WTC11 (cell line): ENCODE measurements at regions not wholly inside any gene's neighbourhood (a gene's known extent, or its start where the extent isn't known, plus 50 kb on each side); places are given as distances from the start of the nearest gene placed in this dataset.

ENCODE experiments used
- CREB1 ChIP-seq: sonication (generic); formaldehyde crosslinking; IDR thresholded peaks from 2 replicates; pipeline ENCODE4 v1.8.0; 2023; ENCODE audit warnings: mild to moderate bottlenecking, missing genetic modification reagents
- CREM ChIP-seq: sonication (generic); formaldehyde crosslinking; IDR thresholded peaks from 2 replicates; pipeline ENCODE4 v1.8.1; 2022; ENCODE audit warnings: mild to moderate bottlenecking, missing genetic modification reagents, moderate library complexity
- CTCF ChIP-seq: fragments of 200-600 bp; IDR thresholded peaks from 2 replicates; pipeline ENCODE4 v1.8.0; 2022; ENCODE audit warnings: antibody characterized with exemption
- ETV6 ChIP-seq: sonication (generic); formaldehyde crosslinking; IDR thresholded peaks from 2 replicates; pipeline ENCODE4 v1.8.1; 2022; ENCODE audit warnings: mild to moderate bottlenecking, missing genetic modification reagents
- JUN ChIP-seq: sonication (generic); formaldehyde crosslinking; IDR thresholded peaks from 2 replicates; pipeline ENCODE4 v1.8.0; 2023; ENCODE audit warnings: mild to moderate bottlenecking, missing genetic modification reagents
- SP1 ChIP-seq: sonication (generic); formaldehyde crosslinking; conservative IDR thresholded peaks from 2 replicates; pipeline ENCODE4 v1.8.1; 2022; ENCODE audit warnings: missing genetic modification reagents
- TP53 ChIP-seq: sonication (generic); formaldehyde crosslinking; IDR thresholded peaks from 2 replicates; pipeline ENCODE4 v1.8.1; 2023; ENCODE audit warnings: mild to moderate bottlenecking, missing genetic modification reagents
- ZNF423 ChIP-seq: fragments of 250-450 bp; sonication (Bioruptor Pico); IDR thresholded peaks from 2 replicates; pipeline ENCODE4 v2.1.2; 2022; ENCODE audit warnings: mild to moderate bottlenecking, moderate library complexity
- ZNF425 ChIP-seq: fragments of 250-450 bp; sonication (Bioruptor Pico); conservative IDR thresholded peaks from 2 replicates; pipeline ENCODE4 v1.9.0; 2021; ENCODE audit warnings: mild to moderate bottlenecking
- TF ChIP-seq, protein P1 (sequence below): sonication (generic); formaldehyde crosslinking; IDR thresholded peaks from 2 replicates; pipeline ENCODE4 v1.8.0; 2022; ENCODE audit warnings: mild to moderate bottlenecking, missing genetic modification reagents

- no peak for TF ChIP-seq SP1 (CRISPR knock-in tag)
- no peak for TF ChIP-seq CTCF
- TF ChIP-seq ETV6 (CRISPR knock-in tag), result no peak
- TF ChIP-seq JUN (CRISPR knock-in tag), result no peak
- no peak for TF ChIP-seq CREB1 (CRISPR knock-in tag)
- TF ChIP-seq ZNF425 (CRISPR knock-in tag), result no peak
- TF ChIP-seq TP53 (CRISPR knock-in tag), result no peak
- TF ChIP-seq, protein P1, sequence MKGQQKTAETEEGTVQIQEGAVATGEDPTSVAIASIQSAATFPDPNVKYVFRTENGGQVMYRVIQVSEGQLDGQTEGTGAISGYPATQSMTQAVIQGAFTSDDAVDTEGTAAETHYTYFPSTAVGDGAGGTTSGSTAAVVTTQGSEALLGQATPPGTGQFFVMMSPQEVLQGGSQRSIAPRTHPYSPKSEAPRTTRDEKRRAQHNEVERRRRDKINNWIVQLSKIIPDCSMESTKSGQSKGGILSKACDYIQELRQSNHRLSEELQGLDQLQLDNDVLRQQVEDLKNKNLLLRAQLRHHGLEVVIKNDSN (CRISPR knock-in tag), result no peak
- TF ChIP-seq ZNF423 (CRISPR knock-in tag), result no peak
- no peak for TF ChIP-seq CREM
Measured at GRCh38 chrX:121504153-121504552, 456.7 kb downstream of the GLUD2 start.
